PFSK-1 (cell line): ENCODE measurements at regions not wholly inside any gene's neighbourhood (a gene's known extent, or its start where the extent isn't known, plus 50 kb on each side); places are given as distances from the start of the nearest gene placed in this dataset.

Experiments
- SIN3A ChIP-seq: IDR thresholded peaks from 2 replicates; pipeline ENCODE4 v1.6.1; 2012; ENCODE audit warnings: mild to moderate bottlenecking, low read length, moderate library complexity, borderline replicate concordance; ENCODE audit not compliant: insufficient read depth
- TF ChIP-seq, protein P1 (sequence below), 2 experiments: IDR thresholded peaks; 2 replicates each; pipeline versions ENCODE4 v1.6.1 to v1.8.0; 2011 to 2012; ENCODE audit warnings: low read depth in 2 of 2, low read length in 2 of 2, control low read depth in 1 of 2, inconsistent platforms in 1 of 2, mild to moderate bottlenecking in 1 of 2, moderate library complexity in 1 of 2; ENCODE audit not compliant: insufficient read depth in 1 of 2

DNA sequence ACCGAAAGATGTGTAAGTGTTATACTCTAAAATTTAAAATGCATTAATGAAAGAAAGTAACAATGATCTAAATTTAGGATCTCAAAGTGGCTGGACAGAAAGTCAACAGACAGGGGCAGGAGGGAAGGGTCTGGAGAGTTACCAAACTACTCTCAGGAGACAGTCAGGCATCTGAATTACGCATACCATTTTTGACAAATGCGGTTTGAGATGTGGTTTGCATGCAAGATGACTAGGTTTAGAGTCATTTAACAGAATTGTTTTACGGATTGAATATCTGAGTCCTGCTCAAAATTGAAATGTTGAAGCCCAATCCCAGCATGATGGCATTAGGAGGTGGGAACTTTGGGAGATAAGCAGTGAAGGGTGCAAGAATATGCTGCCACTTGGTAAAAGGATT lies 314.1 kb downstream of the WDR11 start:
- TF ChIP-seq, protein P1, sequence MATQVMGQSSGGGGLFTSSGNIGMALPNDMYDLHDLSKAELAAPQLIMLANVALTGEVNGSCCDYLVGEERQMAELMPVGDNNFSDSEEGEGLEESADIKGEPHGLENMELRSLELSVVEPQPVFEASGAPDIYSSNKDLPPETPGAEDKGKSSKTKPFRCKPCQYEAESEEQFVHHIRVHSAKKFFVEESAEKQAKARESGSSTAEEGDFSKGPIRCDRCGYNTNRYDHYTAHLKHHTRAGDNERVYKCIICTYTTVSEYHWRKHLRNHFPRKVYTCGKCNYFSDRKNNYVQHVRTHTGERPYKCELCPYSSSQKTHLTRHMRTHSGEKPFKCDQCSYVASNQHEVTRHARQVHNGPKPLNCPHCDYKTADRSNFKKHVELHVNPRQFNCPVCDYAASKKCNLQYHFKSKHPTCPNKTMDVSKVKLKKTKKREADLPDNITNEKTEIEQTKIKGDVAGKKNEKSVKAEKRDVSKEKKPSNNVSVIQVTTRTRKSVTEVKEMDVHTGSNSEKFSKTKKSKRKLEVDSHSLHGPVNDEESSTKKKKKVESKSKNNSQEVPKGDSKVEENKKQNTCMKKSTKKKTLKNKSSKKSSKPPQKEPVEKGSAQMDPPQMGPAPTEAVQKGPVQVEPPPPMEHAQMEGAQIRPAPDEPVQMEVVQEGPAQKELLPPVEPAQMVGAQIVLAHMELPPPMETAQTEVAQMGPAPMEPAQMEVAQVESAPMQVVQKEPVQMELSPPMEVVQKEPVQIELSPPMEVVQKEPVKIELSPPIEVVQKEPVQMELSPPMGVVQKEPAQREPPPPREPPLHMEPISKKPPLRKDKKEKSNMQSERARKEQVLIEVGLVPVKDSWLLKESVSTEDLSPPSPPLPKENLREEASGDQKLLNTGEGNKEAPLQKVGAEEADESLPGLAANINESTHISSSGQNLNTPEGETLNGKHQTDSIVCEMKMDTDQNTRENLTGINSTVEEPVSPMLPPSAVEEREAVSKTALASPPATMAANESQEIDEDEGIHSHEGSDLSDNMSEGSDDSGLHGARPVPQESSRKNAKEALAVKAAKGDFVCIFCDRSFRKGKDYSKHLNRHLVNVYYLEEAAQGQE (IDR thresholded peaks at IDR 0.05; ENCODE audit: insufficient read depth in 1 of 2, low read depth in 2 of 2, low read length in 2 of 2) = no peak
- TF ChIP-seq SIN3A = no peak
